ENCODE measurements at regions not wholly inside any gene's neighbourhood (a gene's known extent, or its start where the extent isn't known, plus 50 kb on each side); places are given as distances from the start of the nearest gene placed in this dataset.

GRCh38 chr5:1942630-1943029 is 59.9 kb upstream of the IRX4 start:
- DNase-seq: no peak

DNA sequence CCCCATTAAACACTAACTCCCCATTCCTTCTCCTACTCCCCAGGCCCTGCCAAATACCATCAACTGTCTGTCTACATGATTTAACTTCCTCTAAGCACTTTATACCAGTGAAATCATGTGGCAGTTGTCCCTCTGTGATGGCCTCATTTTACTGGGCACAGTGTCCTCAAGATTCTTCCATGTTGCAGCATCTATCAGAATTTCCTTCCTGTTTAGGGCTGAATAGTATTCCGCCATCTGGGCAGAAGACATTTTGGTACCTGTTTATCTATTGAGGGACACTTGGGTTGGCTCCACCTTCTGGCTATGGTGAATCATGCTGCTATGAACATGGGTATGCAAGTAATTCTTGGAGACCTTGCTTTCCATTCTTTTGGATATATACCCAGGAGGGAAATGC is 59.4 kb upstream of the IRX4 start:
- DNase-seq: no peak

DNA sequence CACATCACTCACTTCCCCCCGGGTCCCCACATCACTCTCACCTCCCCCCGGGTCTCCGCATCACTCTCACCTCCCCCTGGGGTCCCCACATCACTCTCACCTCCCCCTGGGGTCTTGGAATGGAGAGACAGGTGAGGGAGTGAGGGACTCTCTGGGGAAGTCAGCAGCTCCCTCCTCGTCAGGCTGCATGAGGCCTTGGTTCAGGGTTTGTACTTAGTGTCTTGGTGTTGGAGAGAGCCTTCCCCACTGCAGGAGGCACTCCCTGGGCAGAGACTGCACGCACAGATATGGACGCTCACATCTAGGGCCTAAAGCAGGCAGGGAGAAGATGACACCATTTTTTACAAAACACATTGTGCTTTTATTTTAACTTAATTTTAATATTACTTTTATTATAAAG is 56.5 kb upstream of the IRX4 start:
- no peak for DNase-seq

DNA sequence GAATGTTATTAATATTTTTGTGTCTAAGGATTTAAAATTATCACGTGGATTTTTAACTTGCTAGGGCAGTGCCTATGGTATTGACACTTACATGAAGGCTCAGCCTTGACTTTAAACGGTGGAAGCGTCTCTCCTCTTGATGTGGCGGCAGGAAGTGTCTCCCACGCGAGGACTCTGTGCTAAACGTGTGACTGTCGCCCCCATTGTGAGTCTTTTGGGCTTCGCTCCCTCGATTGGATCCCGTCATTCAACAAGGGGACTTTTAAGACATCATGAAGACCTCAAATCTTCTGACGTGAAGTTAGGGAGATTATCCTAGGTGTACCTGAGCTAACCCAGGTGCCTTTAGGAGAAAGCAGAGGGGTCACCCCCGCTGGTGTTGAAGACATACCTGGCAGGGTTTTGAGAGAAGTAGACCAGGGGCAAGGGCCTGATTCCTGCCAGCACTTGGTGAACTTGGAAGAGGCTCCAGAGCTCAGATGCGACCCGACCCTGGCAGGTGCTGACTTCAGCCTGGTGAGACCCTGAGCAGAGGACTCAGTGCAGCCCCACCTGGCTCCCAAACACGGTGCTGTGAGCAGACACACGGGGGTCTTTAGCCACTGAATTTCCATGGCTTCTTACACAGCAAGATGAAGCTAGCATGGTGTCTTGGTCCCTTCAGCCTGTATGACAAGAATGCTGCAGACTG is 55.7 kb upstream of the IRX4 start:
- no peak for DNase-seq

DNA sequence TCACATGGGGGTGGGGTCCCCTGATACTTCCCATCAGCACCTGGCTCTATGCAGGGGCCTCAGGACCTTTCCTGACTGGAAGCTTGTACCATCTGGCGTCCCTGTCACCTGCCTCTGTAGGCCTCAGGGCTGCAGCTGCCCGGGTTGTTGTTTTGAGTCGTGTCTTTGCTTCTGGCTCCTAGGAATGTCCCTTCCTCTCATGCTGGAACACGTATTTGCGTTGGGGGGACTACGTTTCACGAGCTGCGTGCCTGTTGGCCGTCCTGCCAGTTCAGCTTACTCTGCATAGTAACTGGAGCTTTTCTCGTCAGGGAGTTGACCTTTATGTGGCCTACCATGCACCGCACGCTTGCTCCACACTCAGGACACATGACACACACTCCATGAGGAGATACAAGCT is 54.9 kb upstream of the IRX4 start:
- no peak for DNase-seq

DNA sequence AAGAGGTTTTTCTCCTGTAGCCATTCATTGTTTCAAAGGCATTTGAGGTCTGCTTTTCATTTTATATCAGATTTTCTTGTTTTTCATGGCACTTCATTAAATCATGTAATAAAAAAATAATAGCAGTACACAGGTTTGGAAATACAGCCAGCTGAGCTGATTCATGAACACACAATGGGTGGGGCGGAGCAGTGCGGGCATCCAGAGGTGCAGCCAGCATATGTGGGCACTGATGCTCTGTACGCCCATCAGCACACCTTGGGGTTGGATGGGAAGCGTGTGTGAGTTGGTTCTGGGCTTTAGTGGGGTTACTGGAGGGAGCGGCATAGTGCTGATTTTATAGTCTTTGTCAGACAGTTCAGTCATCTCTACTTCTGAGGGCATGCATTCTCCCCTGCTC is 54.2 kb upstream of the IRX4 start:
- DNase-seq: no peak

- no peak for DNase-seq
Observed at GRCh38 chr5:1936413-1936812, 53.7 kb upstream of the IRX4 start.

DNA sequence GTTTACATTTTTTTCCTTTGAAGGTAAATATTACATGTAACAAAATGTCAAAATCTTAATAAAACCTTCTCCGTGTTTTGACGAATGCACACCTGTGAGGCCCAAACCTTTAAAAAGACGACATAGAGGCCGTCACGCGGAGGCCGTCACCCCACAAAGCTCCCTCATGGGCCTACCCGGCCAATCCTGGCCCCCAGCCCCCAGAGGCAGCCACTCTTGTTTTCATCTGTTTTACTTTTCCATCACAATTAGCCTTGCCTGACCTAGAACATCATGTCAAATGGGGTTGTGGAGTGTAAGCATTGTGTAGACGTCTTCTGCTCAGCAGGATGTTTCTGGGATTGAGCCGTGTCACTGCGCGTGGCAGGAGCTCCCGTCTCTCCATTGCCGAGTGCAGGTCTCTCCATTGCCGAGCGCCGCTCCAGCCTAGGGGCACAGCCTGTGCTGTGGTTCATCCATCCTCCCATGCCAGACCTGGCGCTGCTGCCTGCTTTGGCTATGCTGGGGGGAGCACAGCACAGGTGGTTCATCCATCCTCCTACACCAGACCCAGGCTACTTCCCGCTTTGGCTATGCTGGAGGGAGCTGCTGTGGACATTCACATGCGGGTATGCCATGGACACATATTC is 52.2 kb upstream of the IRX4 start:
- no peak for DNase-seq

GRCh38 chr5:1934056-1934394 is 51.3 kb upstream of the IRX4 start:
- DNase-seq: no peak

GRCh38 chr5:1933364-1934055 is 50.8 kb upstream of the IRX4 start:
- no peak for DNase-seq
